ENCODE measurements at regions not wholly inside any gene's neighbourhood (a gene's known extent, or its start where the extent isn't known, plus 50 kb on each side); places are given as distances from the start of the nearest gene placed in this dataset.
A peak's percentile ranks its signal among the peaks of the same experiment; 100 is the strongest.

DNA sequence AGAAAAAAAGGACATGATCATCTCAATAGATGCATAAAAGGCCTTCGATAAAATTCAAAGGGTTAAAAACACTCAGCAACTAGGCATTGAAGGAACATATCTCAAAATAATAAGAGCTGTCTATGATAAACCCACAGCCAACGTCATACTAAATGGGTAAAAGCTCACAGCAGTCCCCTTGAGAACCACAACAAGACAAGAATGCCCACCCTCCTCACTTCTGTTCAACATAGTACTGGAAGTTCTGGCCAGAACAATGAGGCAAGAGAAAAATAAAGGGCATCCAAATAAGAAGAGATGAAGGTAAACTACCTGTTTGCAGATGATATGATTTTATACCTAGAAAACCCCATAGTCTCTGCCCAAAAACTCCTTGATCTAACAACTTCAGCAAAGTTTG lies 619.7 kb upstream of the LMCD1 start:
- no peak for DNase-seq
- intact Hi-C loops (cut with DNase I): no loop called here

DNA sequence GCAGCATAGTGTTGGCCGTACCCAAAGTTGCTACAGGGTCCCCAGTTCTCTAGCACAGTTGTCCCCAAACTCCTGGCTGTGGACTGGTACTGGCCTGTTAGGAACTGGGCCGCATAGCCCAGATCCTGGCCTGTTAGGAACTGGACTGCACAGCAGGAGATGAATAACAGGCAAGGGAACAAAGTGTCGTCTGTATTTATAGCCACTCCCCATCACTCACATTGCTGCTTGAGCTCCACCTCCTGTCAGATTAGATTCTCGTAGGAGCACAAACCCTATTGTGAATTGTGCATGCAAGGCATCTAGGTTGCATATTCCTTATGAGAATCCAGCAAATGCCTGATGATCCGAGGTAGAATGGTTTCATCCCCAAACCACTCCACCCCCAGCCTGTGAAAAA lies 604.0 kb upstream of the LMCD1 start:
- DNase-seq: peak in 1 of 10 donors; percentile 44
- intact Hi-C loops (cut with DNase I): no loop called here

DNA sequence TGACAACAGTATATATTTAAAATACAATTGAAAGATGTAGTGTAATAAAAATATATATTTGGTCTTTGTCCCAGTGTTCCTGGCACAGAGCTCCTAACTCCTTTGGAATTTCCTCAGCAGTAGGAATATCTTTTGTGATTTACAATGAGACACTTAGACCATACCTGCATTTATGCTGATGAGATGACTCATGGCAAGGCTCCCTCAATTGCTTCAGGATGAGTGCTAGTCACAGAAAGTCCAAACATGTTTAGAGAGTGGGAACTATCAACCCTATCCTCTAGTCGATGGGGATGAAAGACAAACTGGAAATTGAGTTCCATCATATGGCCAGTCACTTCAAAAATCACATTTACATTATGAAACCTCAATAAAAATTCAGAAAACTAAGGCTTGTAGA lies 588.3 kb upstream of the LMCD1 start:
- intact Hi-C loops (cut with DNase I): no loop called here
- no peak for DNase-seq

DNA sequence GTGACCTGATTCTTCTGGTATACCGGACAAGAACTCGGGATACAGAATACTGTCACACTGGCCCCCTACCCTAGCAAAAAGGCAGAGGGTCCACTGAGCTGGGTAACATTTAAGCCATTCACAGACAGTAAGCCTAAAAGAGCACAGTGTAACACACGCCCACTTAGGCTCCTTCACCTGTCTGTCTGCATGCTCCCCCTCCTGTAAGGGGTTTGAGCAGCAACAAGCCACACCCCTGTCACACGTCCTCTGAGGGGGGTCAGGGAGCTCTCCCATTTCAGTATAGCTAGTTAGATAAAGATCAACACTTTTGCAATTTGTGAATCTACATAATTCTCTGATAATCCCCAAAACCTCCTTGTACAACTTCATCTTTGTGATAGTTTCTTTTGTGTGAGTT lies 586.3 kb upstream of the LMCD1 start:
- DNase-seq: no peak
- intact Hi-C loops (cut with DNase I): no loop called here

DNA sequence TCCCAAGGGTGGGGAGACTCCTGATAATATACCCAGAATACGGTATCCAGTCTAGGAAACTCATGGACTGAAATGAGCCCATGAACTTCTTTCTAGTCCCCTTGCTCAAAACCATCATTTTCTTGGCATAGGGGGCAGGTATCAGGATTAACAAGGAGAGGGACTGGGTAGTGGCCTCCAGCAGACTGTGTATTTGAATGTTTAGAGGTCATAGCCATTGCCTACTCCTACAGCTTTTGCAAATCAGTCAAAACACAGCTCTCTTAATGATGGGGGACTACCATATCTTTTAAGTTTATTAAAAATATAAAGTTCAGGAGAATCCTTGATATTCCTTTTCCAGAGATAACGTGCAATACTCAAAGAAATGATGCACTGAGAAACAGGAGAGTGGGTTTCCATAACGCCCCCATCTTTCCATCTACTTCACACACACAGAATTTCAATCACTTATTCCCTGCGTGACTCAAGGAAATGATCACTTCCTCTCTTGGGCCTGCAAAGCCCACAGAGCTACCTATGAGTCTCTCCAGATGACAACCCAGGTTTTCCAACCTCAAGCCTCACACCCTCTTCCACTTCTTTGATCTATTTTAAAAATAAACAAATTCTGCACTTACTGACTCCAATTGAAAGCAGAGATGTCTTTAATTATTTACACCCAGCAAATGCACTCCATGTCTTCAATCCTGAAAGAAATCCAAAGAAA lies 584.0 kb upstream of the LMCD1 start:
- DNase-seq: no peak
- intact Hi-C loops (cut with DNase I): no loop called here

DNA sequence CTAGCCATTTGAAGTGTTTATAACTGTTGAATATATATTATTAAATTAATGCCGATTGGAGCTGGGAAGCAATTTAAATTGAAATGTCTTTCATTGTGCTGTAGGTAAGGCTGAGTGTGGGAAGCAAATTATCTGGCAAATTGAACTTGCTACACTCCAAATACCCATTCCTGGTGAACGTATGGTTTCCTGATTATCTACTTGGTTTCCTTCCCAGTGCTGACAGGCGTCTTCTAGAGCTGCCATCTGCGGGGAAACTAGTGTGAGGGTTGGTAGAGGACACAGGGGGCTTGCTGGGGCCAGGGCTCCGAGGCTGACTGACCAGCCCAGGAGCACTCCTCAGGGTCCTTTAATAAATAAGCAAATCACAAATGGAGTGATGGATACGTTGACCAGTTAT lies 581.4 kb upstream of the LMCD1 start:
- no peak for DNase-seq
- intact Hi-C loops (cut with DNase I): no loop called here

DNA sequence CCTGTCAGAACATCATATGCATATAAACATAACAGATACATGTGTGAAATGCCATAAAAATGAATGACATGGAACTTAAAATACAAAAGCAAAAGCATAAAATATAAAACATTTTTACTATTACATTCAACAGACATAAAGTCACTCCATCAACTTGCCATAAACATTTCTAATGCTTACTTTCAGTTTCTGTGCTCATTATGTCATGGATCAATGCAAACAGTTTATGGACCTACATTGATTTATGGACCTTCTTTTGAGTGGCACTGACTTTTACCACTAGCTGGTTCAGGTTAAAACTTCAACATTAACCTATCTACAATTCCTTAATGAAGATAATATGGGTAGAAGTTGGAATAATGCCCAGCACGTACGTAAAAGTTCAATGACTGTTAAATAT lies 577.4 kb upstream of the LMCD1 start:
- no peak for DNase-seq
- intact Hi-C loops (cut with DNase I): no loop called here

DNA sequence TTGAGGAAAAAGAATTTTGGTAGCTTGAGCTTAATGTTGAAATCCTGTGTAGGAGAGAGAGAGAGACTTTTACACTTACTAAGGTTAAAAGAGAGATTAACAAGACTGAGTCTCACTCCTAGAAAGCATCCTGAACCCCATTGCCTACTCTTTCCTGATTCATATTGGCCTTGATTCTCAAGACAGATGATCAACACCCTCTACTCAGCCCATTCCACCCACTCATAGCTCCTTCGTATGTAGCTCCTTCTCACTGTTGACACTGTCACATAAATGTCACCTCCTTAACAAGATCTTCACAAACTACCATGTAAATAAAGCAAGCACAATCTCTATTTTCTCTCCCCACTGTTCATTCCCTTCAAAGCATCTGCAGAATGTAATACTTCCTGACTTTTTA lies 574.6 kb upstream of the LMCD1 start:
- no peak for DNase-seq
- intact Hi-C loops (cut with DNase I): no loop called here

DNA sequence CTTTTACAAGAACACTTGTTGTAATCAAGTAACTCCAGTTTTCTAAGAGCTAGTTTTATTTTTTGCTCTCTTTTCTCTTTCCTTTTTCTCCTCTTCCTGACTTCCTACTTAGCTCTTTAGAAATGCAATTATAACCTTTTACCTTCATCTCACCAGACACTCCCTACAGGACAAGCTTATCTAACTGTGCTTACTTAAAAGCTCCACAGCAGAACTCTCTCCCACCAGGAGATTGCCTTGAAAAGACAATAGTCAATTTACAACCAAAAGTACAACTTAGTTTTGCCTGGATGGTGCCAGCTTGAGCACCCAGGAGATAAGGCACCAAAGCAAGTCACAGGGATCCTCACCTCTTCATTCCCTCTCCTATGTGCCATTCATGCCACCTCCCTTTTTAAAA lies 573.8 kb upstream of the LMCD1 start:
- DNase-seq: no peak
- intact Hi-C loops (cut with DNase I): no loop called here

DNA sequence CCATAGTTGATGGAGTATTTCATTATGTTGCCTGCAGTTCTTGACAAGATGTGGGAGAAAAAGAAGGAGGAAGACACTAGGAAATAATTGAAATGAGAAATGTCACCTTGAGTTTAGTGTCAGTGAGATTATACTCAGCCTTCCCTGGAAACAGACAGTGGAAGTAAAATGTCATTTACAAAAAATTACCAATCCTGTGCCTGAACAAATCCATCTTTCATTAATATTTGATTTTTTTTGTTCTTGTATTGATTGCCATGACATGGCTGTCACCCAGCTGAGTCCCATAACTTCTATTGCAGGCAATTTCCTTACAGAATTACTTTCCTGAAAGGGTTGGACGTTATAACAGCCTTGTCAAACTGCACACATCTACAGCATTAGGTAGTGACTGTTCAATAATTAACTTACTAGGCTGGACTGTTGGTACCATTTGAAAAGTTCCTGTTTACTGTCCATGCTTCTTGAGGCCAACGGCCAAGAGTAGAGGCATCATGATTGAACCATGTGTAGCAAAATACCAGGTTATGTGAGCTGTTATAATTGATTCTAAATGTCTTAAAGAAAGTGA lies 572.2 kb upstream of the LMCD1 start:
- no peak for DNase-seq
- intact Hi-C loops (cut with DNase I): no loop called here

DNA sequence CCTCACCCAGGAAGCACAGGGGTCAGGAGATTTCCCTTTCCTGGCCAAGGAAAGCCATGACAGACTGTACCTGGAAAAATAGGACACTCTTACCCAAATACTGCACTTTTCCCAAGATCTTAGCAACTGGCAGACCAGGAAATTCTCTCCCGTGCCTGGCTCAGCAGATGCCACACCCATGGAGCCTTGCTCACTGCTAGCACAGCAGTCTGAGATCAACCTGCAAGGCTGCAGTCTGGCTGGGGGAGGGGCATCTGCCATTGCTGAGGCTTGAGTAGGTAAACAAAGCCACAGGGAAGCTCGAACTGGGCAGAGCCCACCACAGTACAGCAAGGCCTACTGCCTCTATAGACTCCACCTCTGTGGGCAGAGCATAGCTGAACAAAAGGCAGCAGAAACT lies 567.3 kb upstream of the LMCD1 start:
- intact Hi-C loops (cut with DNase I): no loop called here
- no peak for DNase-seq

DNA sequence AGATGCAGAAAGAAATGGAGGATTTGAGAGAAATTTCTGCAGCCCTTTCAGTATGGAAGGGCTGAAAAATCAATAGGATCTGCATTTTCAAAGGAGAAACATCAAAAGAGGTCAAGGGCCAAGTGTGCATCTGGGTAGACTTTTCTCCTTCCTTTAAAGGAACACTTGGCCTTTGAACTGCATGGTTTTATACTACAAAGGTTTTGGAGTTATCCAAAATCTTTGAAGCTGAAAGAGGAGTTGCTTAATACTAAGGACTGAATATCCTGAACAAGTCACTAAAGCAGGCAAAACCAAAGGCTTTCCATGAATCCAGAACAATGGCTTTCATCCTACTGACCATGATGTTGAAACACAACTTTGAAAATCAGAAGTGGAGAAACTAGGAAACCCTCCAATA lies 553.7 kb upstream of the LMCD1 start:
- no peak for DNase-seq
- intact Hi-C loops (cut with DNase I): no loop called here

DNA sequence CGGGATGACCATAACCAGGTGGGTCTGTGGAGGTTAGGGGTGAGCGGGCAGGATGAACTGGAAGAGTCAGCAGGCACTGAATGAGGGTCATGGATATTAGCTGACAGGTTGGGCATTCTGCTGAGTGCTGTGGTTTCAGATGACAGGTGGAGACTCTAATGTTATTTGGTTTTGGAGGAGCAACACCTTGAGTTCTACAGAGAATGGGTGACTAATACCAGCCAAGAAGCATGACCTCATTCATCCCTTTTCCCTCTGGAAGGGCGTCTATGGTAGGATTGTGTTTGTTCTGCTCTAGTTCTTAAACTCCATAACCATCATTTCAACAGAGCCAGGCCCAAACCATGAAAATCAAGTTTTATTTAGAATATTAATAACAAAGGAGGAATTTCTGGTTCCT lies 550.7 kb upstream of the LMCD1 start:
- no peak for DNase-seq
- intact Hi-C loops (cut with DNase I): no loop called here

DNA sequence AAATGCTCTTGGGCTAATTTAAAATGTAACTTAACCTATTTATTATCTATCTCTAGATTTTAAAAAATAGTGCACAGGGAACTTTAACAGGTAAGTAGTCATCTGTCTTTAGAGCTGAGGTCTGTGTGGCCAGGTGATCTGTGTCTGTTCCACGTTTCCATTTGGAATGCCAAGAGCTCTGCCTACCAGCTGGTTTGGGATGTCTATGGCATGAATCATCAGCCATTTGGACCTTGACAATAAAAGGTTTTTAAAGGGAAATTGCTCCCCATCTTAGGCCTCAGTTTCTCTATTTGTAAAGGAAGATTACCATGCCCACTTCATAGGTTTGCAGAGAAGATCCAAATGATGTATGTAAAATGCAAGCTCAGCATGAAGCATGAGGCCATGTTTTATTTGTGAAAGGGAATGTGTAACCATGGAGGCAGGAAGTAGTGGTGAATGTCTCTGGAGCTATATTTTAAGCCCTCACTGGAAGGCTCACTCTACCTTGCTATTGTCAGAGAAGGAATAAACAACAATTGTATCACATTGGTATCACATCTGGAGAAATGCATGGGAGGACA lies 548.1 kb upstream of the LMCD1 start:
- intact Hi-C loops (cut with DNase I): no loop called here
- no peak for DNase-seq

DNA sequence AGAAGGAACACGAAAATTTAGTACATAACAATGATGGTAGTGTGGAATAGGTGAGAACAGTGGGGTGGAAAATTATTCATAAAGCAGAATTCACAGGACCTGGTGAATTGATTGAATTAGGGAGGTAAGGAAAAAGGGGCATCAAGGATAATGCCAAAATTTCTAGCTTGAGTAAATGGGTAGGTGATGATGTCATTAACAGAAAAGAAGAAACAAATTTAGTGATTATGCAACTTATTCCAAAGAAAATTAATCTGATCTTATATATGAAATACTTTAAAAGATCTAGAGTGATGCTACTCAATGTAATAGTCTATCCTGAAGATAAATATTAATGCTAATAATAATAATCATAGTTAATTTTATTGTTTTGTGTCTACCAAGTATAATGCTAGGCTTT lies 544.6 kb upstream of the LMCD1 start:
- no peak for DNase-seq
- intact Hi-C loops (cut with DNase I): no loop called here

DNA sequence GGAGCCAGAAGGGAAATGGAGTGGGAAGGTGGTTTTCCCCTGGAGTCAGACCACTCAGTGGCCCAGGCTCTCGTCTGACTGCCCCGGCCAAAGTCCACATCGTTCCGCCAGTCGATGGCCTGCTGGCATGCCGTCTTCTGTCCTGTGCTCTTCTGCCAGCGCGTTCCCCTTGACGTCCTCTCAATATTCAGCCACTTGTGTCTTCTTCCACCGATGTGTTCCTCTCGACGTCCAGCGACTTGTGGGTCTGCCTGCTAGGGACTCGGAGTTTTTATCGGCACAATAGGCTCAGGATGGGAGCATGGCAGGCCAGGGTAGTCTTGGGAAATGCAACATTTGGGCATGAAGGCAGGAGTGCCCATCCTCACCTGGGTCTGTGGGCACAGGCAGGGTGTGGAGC lies 542.5 kb upstream of the LMCD1 start:
- intact Hi-C loops (cut with DNase I): no loop called here
- peak in 1 of 10 donors; percentile 76 for DNase-seq

DNA sequence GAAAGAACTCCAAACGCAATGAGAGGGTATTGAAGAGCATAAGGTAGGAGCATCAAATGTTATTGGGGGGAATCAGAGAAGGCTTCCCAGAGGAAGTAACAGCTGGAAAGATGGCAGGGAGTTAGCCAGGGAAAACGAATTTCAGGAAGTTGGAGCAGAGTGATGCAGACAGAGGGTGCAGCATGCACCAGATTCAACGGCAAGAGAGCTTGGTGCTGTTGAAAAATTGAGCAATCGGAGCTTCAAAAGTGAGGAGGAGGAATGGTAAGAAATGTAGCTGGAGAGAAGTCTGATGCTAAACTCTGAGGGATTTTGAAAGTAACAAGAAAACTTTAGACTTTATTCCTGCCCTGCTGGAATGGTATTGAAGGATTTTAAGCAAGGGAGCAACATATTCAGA lies 541.0 kb upstream of the LMCD1 start:
- DNase-seq: no peak
- intact Hi-C loops (cut with DNase I): no loop called here

DNA sequence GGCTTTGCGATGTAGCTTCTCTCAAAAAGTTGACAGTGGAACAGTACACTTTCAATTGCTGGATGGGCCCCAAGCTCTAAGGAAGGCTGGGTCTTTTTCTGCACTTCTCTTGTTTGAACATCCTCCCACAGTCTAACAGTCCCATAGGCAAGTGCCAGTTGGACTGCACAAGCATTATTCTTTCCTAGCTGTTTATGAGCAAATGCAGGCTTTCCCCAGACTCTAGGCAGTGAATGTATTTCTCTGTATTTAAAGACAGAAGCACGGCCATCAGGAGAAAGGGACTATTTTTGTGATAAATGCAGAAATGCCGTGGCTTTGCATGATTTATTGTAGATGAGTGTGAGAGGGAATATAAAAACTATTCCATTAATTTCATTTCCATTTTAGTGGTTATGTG lies 539.3 kb upstream of the LMCD1 start:
- intact Hi-C loops (cut with DNase I): no loop called here

DNA sequence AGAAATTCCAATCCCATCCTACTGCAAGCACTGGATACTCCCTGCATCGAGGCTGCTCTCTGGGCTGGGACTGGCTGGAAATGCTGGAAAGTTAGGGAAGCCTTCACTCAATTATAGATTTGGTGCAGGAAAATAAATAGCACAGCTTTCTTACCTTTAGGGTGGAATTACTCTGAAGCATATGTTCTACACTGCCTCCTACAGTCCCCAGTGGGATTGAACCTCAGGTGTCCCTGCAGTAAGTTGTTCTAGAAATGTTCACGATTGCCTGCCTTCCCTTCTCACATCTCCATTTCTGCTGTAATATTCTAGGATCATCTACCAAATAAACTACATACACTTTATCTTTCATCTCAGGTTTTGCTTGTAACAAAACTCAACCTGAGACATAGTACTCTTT lies 536.7 kb upstream of the LMCD1 start:
- no peak for DNase-seq
- intact Hi-C loops (cut with DNase I): no loop called here

More for the DNA sequence above, 539.3 kb upstream of the LMCD1 start:
- peak in 1 of 10 donors; percentile 17 for DNase-seq

DNA sequence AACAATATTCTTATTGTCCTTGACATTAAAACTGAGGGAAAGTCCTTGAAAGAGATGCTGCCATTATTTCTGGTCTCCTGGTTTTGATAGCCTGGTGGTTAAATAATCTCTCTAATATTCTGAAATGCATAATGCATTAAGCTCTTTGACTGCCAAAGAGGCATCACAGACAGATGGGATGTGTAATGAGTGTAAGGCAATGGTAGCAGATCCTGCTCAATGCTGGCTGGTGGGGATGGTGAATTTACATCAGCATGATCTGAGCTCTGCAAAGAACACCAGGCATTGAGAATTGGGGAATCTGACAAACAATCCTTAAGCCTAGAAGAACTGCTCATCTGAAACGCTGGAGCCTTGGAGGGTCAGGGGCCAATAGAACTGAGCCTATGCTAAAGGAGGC lies 528.6 kb upstream of the LMCD1 start:
- intact Hi-C loops (cut with DNase I): no loop called here
- DNase-seq: no peak

DNA sequence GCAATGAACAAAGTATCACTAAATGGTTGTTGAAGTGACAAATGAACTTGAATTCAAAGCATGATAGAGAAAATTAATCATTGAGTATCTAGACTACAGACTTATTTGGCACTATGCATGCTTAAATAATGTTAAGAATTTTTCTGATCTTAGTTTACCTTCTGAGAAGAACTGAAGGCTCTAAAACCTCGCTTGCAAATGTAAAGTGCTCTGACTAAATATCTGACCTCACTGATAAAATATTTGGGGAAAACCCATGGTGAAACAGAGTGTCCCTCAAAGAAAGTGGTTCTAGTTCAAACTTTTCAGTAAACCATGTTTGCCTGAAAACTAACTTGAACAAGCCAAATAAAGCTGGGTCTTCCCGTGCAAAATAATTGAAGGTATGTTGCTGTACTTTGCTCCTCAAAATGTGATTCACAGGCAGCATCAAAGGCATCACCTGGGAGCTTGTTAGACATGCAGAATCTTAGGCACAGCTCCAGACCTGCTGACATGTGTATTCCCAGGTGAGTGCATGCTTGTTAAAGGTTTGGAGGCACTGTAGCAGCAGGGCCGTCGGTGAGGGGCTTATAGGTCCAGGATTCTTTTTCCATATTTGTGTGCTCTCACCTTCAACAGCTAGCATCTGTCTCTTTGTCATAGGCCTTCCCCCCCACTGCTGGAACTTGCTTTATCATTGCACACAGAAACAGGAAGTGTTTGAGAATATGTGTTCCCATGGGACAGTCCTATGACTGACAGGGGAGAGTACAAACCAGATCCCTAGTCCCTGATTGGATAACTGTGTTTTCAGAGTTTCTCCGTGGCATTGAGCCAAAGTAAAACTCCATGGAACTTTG lies 524.2 kb upstream of the LMCD1 start:
- DNase-seq: no peak

DNA sequence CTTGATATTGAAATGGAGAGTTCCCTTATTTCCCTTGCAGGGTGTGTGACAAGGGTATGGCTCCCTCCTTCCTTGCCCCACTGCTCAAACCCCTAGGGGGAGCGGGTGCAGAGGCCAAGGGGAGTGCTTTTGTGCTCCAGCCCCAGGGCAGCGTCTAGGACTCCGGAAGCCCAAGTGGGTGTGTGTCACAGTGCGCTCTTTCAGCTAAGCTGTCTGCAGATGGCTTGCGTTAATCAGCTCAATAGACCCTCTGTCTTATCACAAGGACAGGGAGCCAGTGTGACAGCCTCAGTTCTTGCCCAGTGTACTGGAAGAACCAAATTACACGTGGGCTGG lies 523.6 kb upstream of the LMCD1 start:
- peak in 8 of 10 donors; percentile 35 to 92 (median 58) for DNase-seq
- intact Hi-C loops (cut with DNase I): no loop called here

More for the DNA sequence above, 524.2 kb upstream of the LMCD1 start:
- intact Hi-C loops (cut with DNase I): no loop called here

Data from posterior cingulate gyrus (tissue), 11 donors.